Neuronal stem cell (in vitro differentiated cells): ENCODE measurements at regions not wholly inside any gene's neighbourhood (a gene's known extent, or its start where the extent isn't known, plus 50 kb on each side); places are given as distances from the start of the nearest gene placed in this dataset.

ENCODE experiments used
- DNase-seq: peaks from one replicate; pipeline ENCODE4 v3.0.0-alpha.2; 2013; ENCODE audit warnings: low spot score
- H2AFZ ChIP-seq: one replicate; pipeline ENCODE4 v1.6.1; 2013; ENCODE audit warnings: mild to moderate bottlenecking, low read length, inconsistent platforms
- H2AK5ac ChIP-seq: 2 replicates; pipeline ENCODE4 v1.6.1; 2013; ENCODE audit warnings: low read depth, mild to moderate bottlenecking, inconsistent platforms, low read length, moderate library complexity, mixed read lengths
- H2BK120ac ChIP-seq: 2 replicates; pipeline ENCODE4 v1.6.1; 2013; ENCODE audit warnings: low read depth, mild to moderate bottlenecking, inconsistent platforms, low read length, moderate library complexity, mixed read lengths
- H2BK12ac ChIP-seq: one replicate; pipeline ENCODE4 v1.6.1; 2013; ENCODE audit warnings: low read length, inconsistent platforms
- H2BK15ac ChIP-seq: 2 replicates; pipeline ENCODE4 v1.6.1; 2013; ENCODE audit warnings: mild to moderate bottlenecking, low read length, inconsistent platforms, mixed read lengths
- H2BK5ac ChIP-seq: one replicate; pipeline ENCODE4 v1.6.1; 2013; ENCODE audit warnings: inconsistent platforms, mild to moderate bottlenecking, low read length, moderate library complexity
- H3K14ac ChIP-seq: one replicate; pipeline ENCODE4 v1.6.1; 2013; ENCODE audit warnings: low read length, inconsistent platforms
- H3K18ac ChIP-seq: 2 replicates; pipeline ENCODE4 v1.6.1; 2013; ENCODE audit warnings: low read length, inconsistent platforms
- H3K23ac ChIP-seq: 2 replicates; pipeline ENCODE4 v1.6.1; 2013; ENCODE audit warnings: low read depth, mild to moderate bottlenecking, mixed read lengths, low read length, inconsistent platforms; ENCODE audit not compliant: poor library complexity
- H3K27ac ChIP-seq: replicated peaks from 3 replicates; pipeline ENCODE4 v1.5.1; 2013; ENCODE audit warnings: low read length, inconsistent platforms
- H3K27me3 ChIP-seq, 3 experiments: 2 replicates each; pipeline ENCODE4 v1.6.1; 2013; ENCODE audit warnings: low read length in 3 of 3, mild to moderate bottlenecking in 2 of 3, inconsistent platforms in 1 of 3, low read depth in 1 of 3, mixed read lengths in 1 of 3, moderate library complexity in 1 of 3; ENCODE audit not compliant: control insufficient read depth in 3 of 3, insufficient read depth in 3 of 3
- H3K36me3 ChIP-seq, 2 donors: replicated peaks in 1 of 2; 2 replicates each; pipeline ENCODE4 v1.6.1; 2013; ENCODE audit warnings: low read length in 2 of 2; ENCODE audit not compliant: control insufficient read depth in 2 of 2, insufficient read depth in 2 of 2
- H3K4ac ChIP-seq: 2 replicates; pipeline ENCODE4 v1.6.1; 2013; ENCODE audit warnings: inconsistent platforms, mild to moderate bottlenecking, low read length, moderate library complexity
- H3K4me1 ChIP-seq, 2 donors: 1 replicate in 1 of 2; 2 replicates in 1 of 2; pipeline ENCODE4 v1.6.1; 2013; ENCODE audit warnings: low read length in 2 of 2, low read depth in 1 of 2; ENCODE audit not compliant: control insufficient read depth in 2 of 2, insufficient read depth in 1 of 2
- H3K4me2 ChIP-seq: one replicate; pipeline ENCODE4 v1.6.1; 2013; ENCODE audit warnings: mild to moderate bottlenecking, low read length, inconsistent platforms; ENCODE audit not compliant: insufficient read depth, poor library complexity, severe bottlenecking
- H3K4me3 ChIP-seq, 2 donors: 2 replicates each; pipeline ENCODE4 v1.5.1; 2013; ENCODE audit warnings: low read length in 2 of 2, mild to moderate bottlenecking in 2 of 2, inconsistent platforms in 1 of 2, moderate library complexity in 1 of 2
- H3K79me1 ChIP-seq: one replicate; pipeline ENCODE4 v1.6.1; 2013; ENCODE audit warnings: low read depth, mild to moderate bottlenecking, inconsistent platforms, low read length, moderate library complexity
- H3K9ac ChIP-seq: one replicate; pipeline ENCODE4 v1.6.1; 2013; ENCODE audit warnings: mild to moderate bottlenecking, low read depth, low read length, inconsistent platforms; ENCODE audit not compliant: poor library complexity
- H3K9me3 ChIP-seq, 2 donors: replicated peaks in 1 of 2; 2 replicates each; pipeline versions ENCODE3 to v1.6.1; 2013; ENCODE audit warnings: low read length in 2 of 2, mild to moderate bottlenecking in 2 of 2, inconsistent platforms in 1 of 2, low read depth in 1 of 2, mixed read lengths in 1 of 2, moderate library complexity in 1 of 2; ENCODE audit not compliant: control insufficient read depth in 2 of 2, insufficient read depth in 1 of 2
- H4K8ac ChIP-seq: one replicate; pipeline ENCODE4 v1.6.1; 2013; ENCODE audit warnings: low read depth, mild to moderate bottlenecking, inconsistent platforms, low read length, moderate library complexity
- H4K91ac ChIP-seq: one replicate; pipeline ENCODE4 v1.6.1; 2013; ENCODE audit warnings: low read length, low read depth, mild to moderate bottlenecking, inconsistent platforms; ENCODE audit not compliant: poor library complexity
- WGBS, 2 donors: extraction: QIAGEN DNeasy Blood & Tissue Kit; methylation state at CpG; one replicate each; pipeline ENCODE4 v1.1.7; 2013; ENCODE audit warnings: missing lambda C conversion rate in 2 of 2, mixed read lengths in 1 of 2; ENCODE audit not compliant: insufficient read length in 2 of 2, insufficient replicate concordance in 1 of 2; ENCODE audit errors: extremely low coverage in 2 of 2; 5-methylcytosine and 5-hydroxymethylcytosine counted together

- Histone ChIP-seq H3K36me3 (peaks cover 0 to 2% of the 10 kb centered on the region in 2 donors), H3K4me1 (no peaks in the 10 kb centered on the region), H2BK15ac (peak overlapping the region; percentile 65), H3K79me1 (peaks cover 1% of the 10 kb centered on the region), H3K14ac (peak overlapping the region; percentile 64), H3K4ac (no peak overlapping the region), H3K23ac (peak overlapping the region; percentile 47), H2BK5ac (no peak overlapping the region), H3K27ac (no peak overlapping the region), H4K91ac (no peak overlapping the region), H2AK5ac (no peak overlapping the region), H3K4me3 (no peak overlapping the region), H2AFZ (no peak overlapping the region), H2BK120ac (no peak overlapping the region), H3K9me3 (no peaks in the 10 kb centered on the region), H3K4me2 (no peak overlapping the region), H3K27me3 (no peaks in the 10 kb centered on the region), H2BK12ac (no peak overlapping the region), H4K8ac (no peak overlapping the region), H3K18ac (no peak overlapping the region), H3K9ac (no peak overlapping the region)
- DNase-seq = no peak
- no CpG with 5 or more reads among the region's 26 CpGs for WGBS, 2 donors
These were observed 90.7 kb upstream of the CCDC28A start for GRCh38 chr6:138682704-138683527.

GRCh38 chr6:138685257-138685656 is 88.3 kb upstream of the CCDC28A start:
- whole genome bisulfite sequencing, 2 donors = no CpG with 5 or more reads among the region's 2 CpGs
- Histone ChIP-seq H3K27me3 (no peaks in the 10 kb centered on the region), H3K27ac (no peak overlapping the region), H3K79me1 (peaks cover 2% of the 10 kb centered on the region), H2AK5ac (no peak overlapping the region), H2BK12ac (no peak overlapping the region), H3K4ac (no peak overlapping the region), H3K14ac (no peak overlapping the region), H2BK5ac (no peak overlapping the region), H3K9ac (no peak overlapping the region), H2BK120ac (no peak overlapping the region), H3K4me2 (no peak overlapping the region), H4K91ac (no peak overlapping the region), H2BK15ac (no peak overlapping the region), H4K8ac (no peak overlapping the region), H3K36me3 (peaks cover 0 to 2% of the 10 kb centered on the region in 2 donors), H3K9me3 (no peaks in the 10 kb centered on the region), H3K18ac (no peak overlapping the region), H3K23ac (no peak overlapping the region), H3K4me3 (no peak overlapping the region), H3K4me1 (no peaks in the 10 kb centered on the region), H2AFZ (no peak overlapping the region)
- no peak for DNase-seq

GRCh38 chr6:138685781-138686180 is 87.8 kb upstream of the CCDC28A start:
- H3K4me3 ChIP-seq = no peak overlapping the region
- no peak overlapping the region for H4K8ac ChIP-seq
- no peak overlapping the region for H3K4me2 ChIP-seq
- no peak overlapping the region for H3K18ac ChIP-seq
- no peak overlapping the region for H2AFZ ChIP-seq
- no peak overlapping the region for H3K4ac ChIP-seq
- no peak overlapping the region for H4K91ac ChIP-seq
- DNase-seq = no peak
- H3K4me1 ChIP-seq = no peaks in the 10 kb centered on the region
- H3K9me3 ChIP-seq = peaks cover 0 to 2% of the 10 kb centered on the region in 2 donors
- H2AK5ac ChIP-seq = no peak overlapping the region
- no peak overlapping the region for H2BK120ac ChIP-seq
- H2BK5ac ChIP-seq = no peak overlapping the region
- no peak overlapping the region for H3K23ac ChIP-seq
- H2BK15ac ChIP-seq = no peak overlapping the region
- H3K27me3 ChIP-seq = no peaks in the 10 kb centered on the region
- H2BK12ac ChIP-seq = no peak overlapping the region
- no peak overlapping the region for H3K9ac ChIP-seq
- no peak overlapping the region for H3K27ac ChIP-seq
- H3K79me1 ChIP-seq = peaks cover 2% of the 10 kb centered on the region
- peaks cover 0 to 2% of the 10 kb centered on the region in 2 donors for H3K36me3 ChIP-seq
- no peak overlapping the region for H3K14ac ChIP-seq

GRCh38 chr6:138688580-138688979 is 85.0 kb upstream of the CCDC28A start:
- Histone ChIP-seq H3K4me1 (no peaks in the 10 kb centered on the region), H3K27me3 (peaks cover 0 to 5% (median 0%) of the 10 kb centered on the region in 3 experiments), H2AFZ (no peak overlapping the region), H3K23ac (no peak overlapping the region), H3K36me3 (no peaks in the 10 kb centered on the region), H2BK120ac (no peak overlapping the region), H3K9ac (no peak overlapping the region), H4K91ac (no peak overlapping the region), H3K4ac (no peak overlapping the region), H2BK12ac (no peak overlapping the region), H3K14ac (no peak overlapping the region), H3K9me3 (peaks cover 0 to 7% of the 10 kb centered on the region in 2 donors), H4K8ac (no peak overlapping the region), H3K79me1 (peaks cover 2% of the 10 kb centered on the region), H3K4me3 (no peak overlapping the region), H3K27ac (no peak overlapping the region), H3K4me2 (no peak overlapping the region), H2BK15ac (no peak overlapping the region), H2BK5ac (no peak overlapping the region), H2AK5ac (no peak overlapping the region), H3K18ac (no peak overlapping the region)
- DNase-seq = no peak
- WGBS, 2 donors = no CpG with 5 or more reads among the region's 4 CpGs
